Thyroid gland (tissue), 4 donors: ENCODE measurements at regions not wholly inside any gene's neighbourhood (a gene's known extent, or its start where the extent isn't known, plus 50 kb on each side); places are given as distances from the start of the nearest gene placed in this dataset.

Experiments used
- DNase-seq, 2 donors: peaks; one replicate each; pipeline ENCODE4 v3.0.0-alpha.2; 2019
- H3K27ac ChIP-seq, 3 donors: fragments of 200-600 bp; sonication (generic); 1 replicate in 2 of 3; 2 replicates in 1 of 3; pipeline ENCODE4 v1.5.1; 2016 to 2019; ENCODE audit warnings: mild to moderate bottlenecking in 1 of 3, moderate library complexity in 1 of 3
- H3K27me3 ChIP-seq: fragments of 200-600 bp; sonication (generic); one replicate; pipeline ENCODE4 v1.5.1; 2019
- H3K36me3 ChIP-seq, 2 donors: fragments of 200-600 bp; sonication (generic); one replicate each; pipeline ENCODE4 v1.5.1; 2016 to 2019
- H3K4me1 ChIP-seq, 2 donors: fragments of 200-600 bp; sonication (generic); one replicate each; pipeline ENCODE4 v1.5.1; 2017 to 2019
- H3K4me3 ChIP-seq, 3 donors: fragments of 200-600 bp; sonication (generic); replicated peaks in 1 of 3; 1 replicate in 2 of 3; 2 replicates in 1 of 3; pipeline ENCODE4 v1.5.1; 2016; ENCODE audit warnings: mild to moderate bottlenecking in 1 of 3
- H3K9me3 ChIP-seq: fragments of 200-600 bp; sonication (generic); one replicate; pipeline ENCODE4 v1.5.1; 2017
- POLR2A ChIP-seq, 2 donors: fragments of 450-650 bp; IDR thresholded peaks; one replicate each; pipeline ENCODE4 v1.6.1; 2017; ENCODE audit warnings: antibody characterized with exemption in 2 of 2, mild to moderate bottlenecking in 2 of 2, moderate library complexity in 1 of 2
- WGBS, 2 donors: methylation state at CpG; one replicate each; pipeline ENCODE4 v1.1.5; 2017; 5-methylcytosine and 5-hydroxymethylcytosine counted together
- intact Hi-C: fragments of 100-400 bp; cut with DNase I; formaldehyde crosslinking; loops from one replicate; pipeline ENCODE4 v1.15.1; 2023
- TF ChIP-seq, protein P1 (sequence below), 6 experiments: fragments of 200-600 bp in 3 of 6; fragments of 450-650 bp in 3 of 6; sonication (generic) in 3 of 6; IDR thresholded peaks; one replicate each; pipeline ENCODE4 v1.5.1; 2016 to 2019; ENCODE audit warnings: antibody characterized with exemption in 6 of 6, mild to moderate bottlenecking in 2 of 6, inconsistent platforms in 1 of 6, moderate library complexity in 1 of 6

DNA sequence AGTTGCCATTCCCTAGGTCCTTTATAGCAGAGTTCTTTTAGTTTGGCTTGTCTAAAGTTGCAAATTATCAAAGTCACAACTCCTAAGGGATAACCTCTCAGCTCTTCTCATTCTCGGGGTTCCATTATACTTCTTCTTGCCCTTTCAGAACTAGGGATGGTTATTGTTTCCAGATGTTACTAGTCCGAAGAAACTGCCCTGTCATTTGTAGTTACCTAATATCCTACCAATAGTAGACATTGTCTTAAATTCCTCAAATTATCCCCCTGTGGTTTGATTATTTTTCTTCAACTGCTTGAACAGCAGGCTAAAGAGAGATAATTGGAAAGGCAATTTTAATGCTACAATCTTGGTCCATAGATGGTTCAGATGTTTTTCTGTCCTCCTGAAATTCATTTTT is 709.8 kb downstream of the KCTD16 start:
- intact Hi-C loops, result no loop called here
- no peak overlapping the region for H3K4me3 ChIP-seq
- no peaks in the 10 kb centered on the region for H3K9me3 ChIP-seq
- DNase-seq, result no peak
- H3K4me1 ChIP-seq, result no peaks in the 10 kb centered on the region
- no peak for TF ChIP-seq POLR2A (IDR thresholded peaks at IDR 0.05)
- TF ChIP-seq, protein P1, sequence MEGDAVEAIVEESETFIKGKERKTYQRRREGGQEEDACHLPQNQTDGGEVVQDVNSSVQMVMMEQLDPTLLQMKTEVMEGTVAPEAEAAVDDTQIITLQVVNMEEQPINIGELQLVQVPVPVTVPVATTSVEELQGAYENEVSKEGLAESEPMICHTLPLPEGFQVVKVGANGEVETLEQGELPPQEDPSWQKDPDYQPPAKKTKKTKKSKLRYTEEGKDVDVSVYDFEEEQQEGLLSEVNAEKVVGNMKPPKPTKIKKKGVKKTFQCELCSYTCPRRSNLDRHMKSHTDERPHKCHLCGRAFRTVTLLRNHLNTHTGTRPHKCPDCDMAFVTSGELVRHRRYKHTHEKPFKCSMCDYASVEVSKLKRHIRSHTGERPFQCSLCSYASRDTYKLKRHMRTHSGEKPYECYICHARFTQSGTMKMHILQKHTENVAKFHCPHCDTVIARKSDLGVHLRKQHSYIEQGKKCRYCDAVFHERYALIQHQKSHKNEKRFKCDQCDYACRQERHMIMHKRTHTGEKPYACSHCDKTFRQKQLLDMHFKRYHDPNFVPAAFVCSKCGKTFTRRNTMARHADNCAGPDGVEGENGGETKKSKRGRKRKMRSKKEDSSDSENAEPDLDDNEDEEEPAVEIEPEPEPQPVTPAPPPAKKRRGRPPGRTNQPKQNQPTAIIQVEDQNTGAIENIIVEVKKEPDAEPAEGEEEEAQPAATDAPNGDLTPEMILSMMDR (IDR thresholded peaks at IDR 0.05), result no peak
- no peaks in the 10 kb centered on the region for H3K27me3 ChIP-seq
- 74 to 80% methylated on average over 2 of the region's 2 CpGs for WGBS, 2 donors
- no peaks in the 10 kb centered on the region for H3K36me3 ChIP-seq
- no peak overlapping the region for H3K27ac ChIP-seq

GRCh38 chr5:144876990-144877389 is 706.3 kb downstream of the KCTD16 start:
- intact Hi-C loops, result no loop called here
- no peak overlapping the region for H3K4me3 ChIP-seq
- no peak for TF ChIP-seq POLR2A (IDR thresholded peaks at IDR 0.05)
- TF ChIP-seq, protein P1 (IDR thresholded peaks at IDR 0.05), result no peak
- no peak overlapping the region for H3K27ac ChIP-seq
- H3K27me3 ChIP-seq, result no peaks in the 10 kb centered on the region
- DNase-seq, result no peak
- H3K9me3 ChIP-seq, result no peaks in the 10 kb centered on the region
- H3K4me1 ChIP-seq, result no peaks in the 10 kb centered on the region
- H3K36me3 ChIP-seq, result no peaks in the 10 kb centered on the region

- no peak for TF ChIP-seq POLR2A (IDR thresholded peaks at IDR 0.05)
- TF ChIP-seq, protein P1 (IDR thresholded peaks at IDR 0.05), result no peak
- H3K9me3 ChIP-seq, result no peaks in the 10 kb centered on the region
- no peaks in the 10 kb centered on the region for H3K27me3 ChIP-seq
- no peaks in the 10 kb centered on the region for H3K4me1 ChIP-seq
- no peak overlapping the region for H3K27ac ChIP-seq
- H3K36me3 ChIP-seq, result no peaks in the 10 kb centered on the region
- intact Hi-C loops, result no loop called here
- WGBS, 2 donors, result 60 to 82% methylated on average over 2 of the region's 2 CpGs
- H3K4me3 ChIP-seq, result no peak overlapping the region
- no peak for DNase-seq
These were observed 702.4 kb downstream of the KCTD16 start for GRCh38 chr5:144873076-144873475.

GRCh38 chr5:144864118-144864517 is 693.4 kb downstream of the KCTD16 start:
- H3K27me3 ChIP-seq, result no peaks in the 10 kb centered on the region
- no peaks in the 10 kb centered on the region for H3K9me3 ChIP-seq
- intact Hi-C loops, result no loop called here
- TF ChIP-seq, protein P1 (IDR thresholded peaks at IDR 0.05), result no peak
- no peak for TF ChIP-seq POLR2A (IDR thresholded peaks at IDR 0.05)
- H3K4me1 ChIP-seq, result no peaks in the 10 kb centered on the region
- no peak overlapping the region for H3K27ac ChIP-seq
- H3K36me3 ChIP-seq, result no peaks in the 10 kb centered on the region
- DNase-seq, result no peak
- H3K4me3 ChIP-seq, result no peak overlapping the region

- TF ChIP-seq, protein P1 (IDR thresholded peaks at IDR 0.05), result no peak
- no peak for TF ChIP-seq POLR2A (IDR thresholded peaks at IDR 0.05)
- Histone ChIP-seq H3K4me3 (no peak overlapping the region), H3K27ac (no peak overlapping the region), H3K4me1 (peaks cover 0 to 3% of the 10 kb centered on the region in 2 donors), H3K27me3 (no peaks in the 10 kb centered on the region), H3K9me3 (no peaks in the 10 kb centered on the region), H3K36me3 (no peaks in the 10 kb centered on the region)
- 48 to 62% methylated on average over 1 of the region's 1 CpG for WGBS, 2 donors
- DNase-seq, result no peak
- intact Hi-C loops, result no loop called here
These were observed 686.8 kb downstream of the KCTD16 start for GRCh38 chr5:144857454-144857853.
